Endothelial cell of umbilical vein (primary cell): ENCODE measurements at regions not wholly inside any gene's neighbourhood (a gene's known extent, or its start where the extent isn't known, plus 50 kb on each side); places are given as distances from the start of the nearest gene placed in this dataset.

ENCODE experiments used
- BruUV-seq: library from RNA; stranded (reverse); fragments of 400-500 nt; replicated peaks from 2 replicates; lab custom pipeline; 2021; lab: Mats Ljungman, UMichigan
- CTCF ChIA-PET: fragments of 300-600, 350-600 bp; sonication (Branson Sonifier 250); formaldehyde crosslinking; loops from one replicate; lab custom pipeline; 2021; ENCODE audit warnings: antibody characterized with exemption, inconsistent platforms; lab: Charles Lee
- POLR2A ChIA-PET: fragments of 300-600, 350-600 bp; sonication (Branson Sonifier 250); formaldehyde crosslinking; loops from one replicate; lab custom pipeline; 2021; ENCODE audit warnings: antibody characterized with exemption, inconsistent platforms; lab: Charles Lee
- DNase-seq: peaks from one replicate; pipeline ENCODE4 v3.0.0-alpha.2; 2011; ENCODE audit warnings: low read depth, low spot score
- FAIRE-seq: peaks from 2 replicates; lab custom pipeline; 2011; peaks lifted over from hg19 to GRCh38; lab: Jason Lieb, UNC
- H2AFZ ChIP-seq: 2 replicates; pipeline ENCODE4 v1.6.0; 2012; ENCODE audit warnings: low read depth, low read length, control low read depth, inconsistent platforms
- H3K27ac ChIP-seq: 2 replicates; pipeline ENCODE4 v1.5.1; 2011; ENCODE audit warnings: low read depth, mild to moderate bottlenecking, control low read depth, low read length, moderate library complexity; ENCODE audit not compliant: insufficient read depth
- H3K27me3 ChIP-seq, 2 experiments: 2 replicates each; pipeline versions ENCODE4 v1.6.0 to v1.6.1; 2011; ENCODE audit warnings: low read length in 2 of 2, mixed read lengths in 1 of 2; ENCODE audit not compliant: control insufficient read depth in 2 of 2, insufficient read depth in 2 of 2
- H3K36me3 ChIP-seq, 2 experiments: 2 replicates in 1 of 2; 3 replicates in 1 of 2; pipeline ENCODE4 v1.5.1; 2011; ENCODE audit warnings: low read length in 2 of 2, mild to moderate bottlenecking in 1 of 2, moderate library complexity in 1 of 2; ENCODE audit not compliant: control insufficient read depth in 2 of 2, insufficient read depth in 2 of 2; ENCODE audit errors: extremely low read depth in 1 of 2
- H3K4me1 ChIP-seq: 3 replicates; pipeline ENCODE4 v1.5.1; 2011; ENCODE audit warnings: mild to moderate bottlenecking, low read length; ENCODE audit not compliant: control insufficient read depth, insufficient read depth; ENCODE audit errors: extremely low read depth
- H3K4me2 ChIP-seq: 2 replicates; pipeline ENCODE4 v1.6.1; 2011; ENCODE audit warnings: low read length, control low read depth, mixed read lengths; ENCODE audit not compliant: insufficient read depth
- H3K4me3 ChIP-seq, 3 experiments: fragments of 200-600 bp in 1 of 3; sonication (generic), shearing (Covaris generic) in 1 of 3; replicated peaks in 1 of 3; 2 replicates each; pipeline ENCODE4 v1.5.1; 2011 to 2016; ENCODE audit warnings: control low read depth in 3 of 3, low read length in 3 of 3, mild to moderate bottlenecking in 2 of 3, inconsistent platforms in 1 of 3, low read depth in 1 of 3, moderate library complexity in 1 of 3; ENCODE audit not compliant: insufficient read depth in 1 of 3
- H3K79me2 ChIP-seq: 2 replicates; pipeline ENCODE4 v1.6.0; 2012; ENCODE audit warnings: low read length, inconsistent platforms; ENCODE audit not compliant: control insufficient read depth, insufficient read depth
- H3K9ac ChIP-seq: replicated peaks from 2 replicates; pipeline ENCODE3; 2011; ENCODE audit warnings: low read length, control low read depth; ENCODE audit not compliant: insufficient read depth; ENCODE audit errors: extremely low read depth
- H3K9me1 ChIP-seq: replicated peaks from 3 replicates; pipeline ENCODE4 v1.6.0; 2011; ENCODE audit warnings: mild to moderate bottlenecking, low read length; ENCODE audit not compliant: control insufficient read depth, insufficient read depth; ENCODE audit errors: extremely low read depth
- H3K9me3 ChIP-seq: replicated peaks from 2 replicates; pipeline ENCODE4 v1.5.1; 2012; ENCODE audit warnings: low read length, inconsistent platforms; ENCODE audit not compliant: control insufficient read depth, insufficient read depth
- H4K20me1 ChIP-seq: replicated peaks from 2 replicates; pipeline ENCODE3; 2011; ENCODE audit warnings: mild to moderate bottlenecking, low read length; ENCODE audit not compliant: control insufficient read depth, insufficient read depth; ENCODE audit errors: extremely low read depth
- EZH2 ChIP-seq: IDR thresholded peaks from 2 replicates; pipeline ENCODE4 v1.6.1; 2012; ENCODE audit warnings: borderline replicate concordance, low read depth, mild to moderate bottlenecking, moderate library complexity, low read length, inconsistent platforms; ENCODE audit not compliant: severe bottlenecking
- FOS ChIP-seq: IDR thresholded peaks from 2 replicates; pipeline ENCODE4 v1.6.1; 2011; ENCODE audit warnings: mild to moderate bottlenecking, low read length, moderate library complexity, borderline replicate concordance; ENCODE audit not compliant: insufficient read depth
- GATA2 ChIP-seq: IDR thresholded peaks from 2 replicates; pipeline ENCODE4 v1.7.0; 2011; ENCODE audit warnings: low read depth, mild to moderate bottlenecking, moderate library complexity, mixed read lengths, low read length; ENCODE audit not compliant: insufficient read length, insufficient read depth
- JUN ChIP-seq: IDR thresholded peaks from 2 replicates; pipeline ENCODE4 v1.6.1; 2011; ENCODE audit warnings: borderline replicate concordance, low read depth; ENCODE audit not compliant: insufficient read length, insufficient read depth
- MAX ChIP-seq: IDR thresholded peaks from 2 replicates; pipeline ENCODE4 v1.6.1; 2011; ENCODE audit not compliant: insufficient read depth, insufficient read length
- MYC ChIP-seq: IDR thresholded peaks from one replicate; pipeline ENCODE4 v1.6.1; 2011; ENCODE audit warnings: mild to moderate bottlenecking, low read depth, low read length
- POLR2A ChIP-seq: IDR thresholded peaks from 2 replicates; pipeline ENCODE4 v1.6.1; 2012; ENCODE audit warnings: low read depth, mild to moderate bottlenecking, control low read depth, low read length
- POLR2AphosphoS5 ChIP-seq: IDR thresholded peaks from 2 replicates; pipeline ENCODE4 v1.6.1; 2012; ENCODE audit warnings: low read depth, mild to moderate bottlenecking, control low read depth, low read length, moderate library complexity; ENCODE audit not compliant: insufficient read depth
- dilution Hi-C: fragments of 300-500 bp; cut with MboI; formaldehyde crosslinking; loops from one replicate; pipeline ENCODE4 v1.15.0; 2019; ENCODE audit warnings: low sequenced_read_pairs; ENCODE audit not compliant: extremely low pct_ligation_motif_present
- intact Hi-C: fragments of 100-400 bp; cut with micrococcal nuclease; formaldehyde crosslinking; loops from one replicate; pipeline ENCODE4 v1.10.0; 2022
- TF ChIP-seq, protein P1 (sequence below), 2 donors: IDR thresholded peaks; 1 replicate in 1 of 2; 2 replicates in 1 of 2; pipeline ENCODE4 v1.5.1; 2011; ENCODE audit warnings: low read length in 2 of 2, mild to moderate bottlenecking in 2 of 2, moderate library complexity in 2 of 2, control low read depth in 1 of 2, inconsistent platforms in 1 of 2, low read depth in 1 of 2; ENCODE audit not compliant: insufficient read depth in 1 of 2; ENCODE audit errors: extremely low read depth in 1 of 2

- Histone ChIP-seq H3K79me2 (no peaks in the 10 kb centered on the region), H3K9ac (no peak overlapping the region), H3K4me2 (no peak overlapping the region), H3K4me3 (no peak overlapping the region), H3K36me3 (no peaks in the 10 kb centered on the region), H3K9me3 (no peaks in the 10 kb centered on the region), H3K4me1 (no peaks in the 10 kb centered on the region), H2AFZ (no peak overlapping the region), H3K27me3 (no peaks in the 10 kb centered on the region), H3K27ac (no peak overlapping the region), H4K20me1 (no peaks in the 10 kb centered on the region), H3K9me1 (no peaks in the 10 kb centered on the region)
- POLR2A ChIA-PET: no interaction called here
- TF ChIP-seq FOS (no peak), JUN (no peak), POLR2A (no peak), MAX (no peak), POLR2AphosphoS5 (no peak), MYC (no peak), EZH2 (no peak)
- dilution Hi-C loops: no loop called here
- DNase-seq: no peak
- CTCF ChIA-PET: no interaction called here
- no peak for FAIRE-seq
- BruUV-seq: no TSS peak
- intact Hi-C loops: no loop called here
These were observed 336.9 kb upstream of the FAT1 start for GRCh38 chr4:187060551-187060950.

- no TSS peak for BruUV-seq
- dilution Hi-C loops (no loop called here), intact Hi-C loops (no loop called here)
- Histone ChIP-seq H3K79me2 (no peaks in the 10 kb centered on the region), H3K4me3 (no peak overlapping the region), H3K9me3 (no peaks in the 10 kb centered on the region), H2AFZ (no peak overlapping the region), H3K9me1 (no peaks in the 10 kb centered on the region), H3K27ac (no peak overlapping the region), H3K4me2 (no peak overlapping the region), H3K9ac (no peak overlapping the region), H3K27me3 (no peaks in the 10 kb centered on the region), H3K36me3 (no peaks in the 10 kb centered on the region), H3K4me1 (no peaks in the 10 kb centered on the region), H4K20me1 (no peaks in the 10 kb centered on the region)
- DNase-seq (no peak), FAIRE-seq (no peak)
- CTCF ChIA-PET: no interaction called here
- POLR2A ChIA-PET: no interaction called here
- TF ChIP-seq GATA2: no peak
- TF ChIP-seq MYC: no peak
- TF ChIP-seq EZH2: no peak
- no peak for TF ChIP-seq FOS
- TF ChIP-seq, protein P1, sequence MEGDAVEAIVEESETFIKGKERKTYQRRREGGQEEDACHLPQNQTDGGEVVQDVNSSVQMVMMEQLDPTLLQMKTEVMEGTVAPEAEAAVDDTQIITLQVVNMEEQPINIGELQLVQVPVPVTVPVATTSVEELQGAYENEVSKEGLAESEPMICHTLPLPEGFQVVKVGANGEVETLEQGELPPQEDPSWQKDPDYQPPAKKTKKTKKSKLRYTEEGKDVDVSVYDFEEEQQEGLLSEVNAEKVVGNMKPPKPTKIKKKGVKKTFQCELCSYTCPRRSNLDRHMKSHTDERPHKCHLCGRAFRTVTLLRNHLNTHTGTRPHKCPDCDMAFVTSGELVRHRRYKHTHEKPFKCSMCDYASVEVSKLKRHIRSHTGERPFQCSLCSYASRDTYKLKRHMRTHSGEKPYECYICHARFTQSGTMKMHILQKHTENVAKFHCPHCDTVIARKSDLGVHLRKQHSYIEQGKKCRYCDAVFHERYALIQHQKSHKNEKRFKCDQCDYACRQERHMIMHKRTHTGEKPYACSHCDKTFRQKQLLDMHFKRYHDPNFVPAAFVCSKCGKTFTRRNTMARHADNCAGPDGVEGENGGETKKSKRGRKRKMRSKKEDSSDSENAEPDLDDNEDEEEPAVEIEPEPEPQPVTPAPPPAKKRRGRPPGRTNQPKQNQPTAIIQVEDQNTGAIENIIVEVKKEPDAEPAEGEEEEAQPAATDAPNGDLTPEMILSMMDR (IDR thresholded peaks at IDR 0.05; ENCODE audit: extremely low read depth in 1 of 2, insufficient read depth in 1 of 2, low read depth in 1 of 2, low read length in 2 of 2): no peak
- TF ChIP-seq MAX: no peak
These were observed 339.6 kb upstream of the FAT1 start for GRCh38 chr4:187063251-187063650.
